Epithelial cell of proximal tubule (primary cell): ENCODE measurements at regions not wholly inside any gene's neighbourhood (a gene's known extent, or its start where the extent isn't known, plus 50 kb on each side); places are given as distances from the start of the nearest gene placed in this dataset.

ENCODE experiments used
- DNase-seq: peaks from one replicate; pipeline ENCODE4 v3.0.0-alpha.2; 2011; ENCODE audit warnings: low read depth
- H3K4me3 ChIP-seq: 2 replicates; pipeline ENCODE4 v1.5.1; 2011; ENCODE audit warnings: low read depth, mild to moderate bottlenecking, low read length
- TF ChIP-seq, protein P1 (sequence below): conservative IDR thresholded peaks from 2 replicates; pipeline ENCODE4 v1.5.1; 2012; ENCODE audit warnings: low read depth, mild to moderate bottlenecking, low read length

DNA sequence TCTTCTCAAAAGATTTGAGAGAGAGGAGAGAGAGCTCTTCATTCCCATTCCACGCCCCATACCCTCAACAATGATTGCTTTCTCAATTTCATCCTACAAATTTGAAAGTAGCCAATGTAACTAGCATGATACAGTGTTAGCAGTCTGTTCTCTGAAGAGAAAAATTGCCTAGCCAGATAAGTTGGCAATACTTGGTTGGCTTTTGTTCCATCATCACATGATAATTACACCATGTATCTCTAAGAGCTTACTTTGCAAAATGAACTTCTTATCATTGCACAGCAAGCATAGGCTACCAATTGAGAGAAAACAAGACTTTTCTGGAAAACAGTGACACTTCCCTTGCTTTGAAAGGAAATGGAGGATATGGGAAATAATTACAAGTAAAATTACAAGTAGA is 68.9 kb downstream of the FSCB start:
- no peak for DNase-seq
- H3K4me3 ChIP-seq: no peak overlapping the region
- TF ChIP-seq, protein P1, sequence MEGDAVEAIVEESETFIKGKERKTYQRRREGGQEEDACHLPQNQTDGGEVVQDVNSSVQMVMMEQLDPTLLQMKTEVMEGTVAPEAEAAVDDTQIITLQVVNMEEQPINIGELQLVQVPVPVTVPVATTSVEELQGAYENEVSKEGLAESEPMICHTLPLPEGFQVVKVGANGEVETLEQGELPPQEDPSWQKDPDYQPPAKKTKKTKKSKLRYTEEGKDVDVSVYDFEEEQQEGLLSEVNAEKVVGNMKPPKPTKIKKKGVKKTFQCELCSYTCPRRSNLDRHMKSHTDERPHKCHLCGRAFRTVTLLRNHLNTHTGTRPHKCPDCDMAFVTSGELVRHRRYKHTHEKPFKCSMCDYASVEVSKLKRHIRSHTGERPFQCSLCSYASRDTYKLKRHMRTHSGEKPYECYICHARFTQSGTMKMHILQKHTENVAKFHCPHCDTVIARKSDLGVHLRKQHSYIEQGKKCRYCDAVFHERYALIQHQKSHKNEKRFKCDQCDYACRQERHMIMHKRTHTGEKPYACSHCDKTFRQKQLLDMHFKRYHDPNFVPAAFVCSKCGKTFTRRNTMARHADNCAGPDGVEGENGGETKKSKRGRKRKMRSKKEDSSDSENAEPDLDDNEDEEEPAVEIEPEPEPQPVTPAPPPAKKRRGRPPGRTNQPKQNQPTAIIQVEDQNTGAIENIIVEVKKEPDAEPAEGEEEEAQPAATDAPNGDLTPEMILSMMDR: no peak

GRCh38 chr14:44436458-44436857 is 70.6 kb downstream of the FSCB start:
- DNase-seq: no peak
- no peak overlapping the region for H3K4me3 ChIP-seq
- TF ChIP-seq, protein P1: no peak

- DNase-seq: no peak
- TF ChIP-seq, protein P1: no peak
- H3K4me3 ChIP-seq: no peak overlapping the region
These were observed 78.7 kb downstream of the FSCB start for GRCh38 chr14:44428231-44428945.

DNA sequence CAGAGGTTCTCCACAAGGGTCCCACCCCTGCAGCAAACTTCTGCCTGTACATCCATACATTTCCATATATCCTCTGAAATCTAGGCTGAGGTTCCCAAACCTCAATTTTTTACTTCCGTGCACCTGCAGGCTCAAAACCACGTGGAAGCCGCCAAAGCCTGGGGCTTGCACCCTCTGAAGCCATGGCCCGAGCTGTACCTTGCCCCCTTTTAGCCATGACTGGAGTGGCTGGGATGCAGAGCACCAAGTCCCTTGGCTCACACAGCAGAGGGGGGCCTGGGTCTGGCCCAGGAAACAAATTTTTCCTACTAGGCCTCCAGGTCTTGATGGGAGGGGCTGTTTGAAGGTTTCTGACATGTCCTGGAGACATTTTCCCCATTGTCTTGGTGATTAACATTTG is 84.4 kb downstream of the FSCB start:
- TF ChIP-seq, protein P1: no peak
- no peak for DNase-seq
- no peak overlapping the region for H3K4me3 ChIP-seq

DNA sequence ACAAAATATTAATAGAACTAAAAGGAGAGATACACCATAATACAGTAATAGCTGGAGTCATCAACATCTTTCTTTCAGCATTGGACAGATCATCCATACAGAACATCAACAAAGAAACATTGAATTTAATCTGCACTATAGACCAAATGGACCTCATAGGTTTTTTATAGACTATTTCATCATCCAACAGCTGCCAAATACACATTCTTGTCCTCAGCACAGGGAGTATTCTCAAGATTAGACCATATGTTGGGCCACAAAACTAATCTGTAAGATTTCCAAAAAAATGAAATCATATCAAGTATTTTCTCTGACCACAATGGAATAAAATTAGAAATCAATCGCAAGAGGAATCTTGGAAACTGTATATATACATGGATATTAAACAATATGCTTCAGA is 86.9 kb downstream of the FSCB start:
- TF ChIP-seq, protein P1: no peak
- no peak for DNase-seq
- H3K4me3 ChIP-seq: no peak overlapping the region

DNA sequence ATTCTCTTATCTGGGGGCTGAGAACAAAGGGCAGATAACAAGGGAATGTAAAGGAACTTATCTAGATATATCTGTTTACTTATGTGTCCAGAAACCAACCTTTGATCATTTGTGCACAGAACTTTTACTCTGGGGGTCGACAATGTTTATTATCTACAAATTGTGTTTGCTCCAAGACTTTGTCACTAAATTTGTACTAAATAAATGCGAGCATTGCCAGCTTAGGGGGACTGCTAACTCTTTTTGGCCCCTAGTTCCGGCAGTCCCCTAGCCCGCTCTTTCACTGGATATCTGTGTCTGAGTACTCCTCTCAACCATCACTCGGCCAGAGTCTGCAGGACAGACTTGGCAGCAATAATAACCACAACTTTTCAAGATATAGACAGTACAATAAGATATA is 88.2 kb downstream of the FSCB start:
- H3K4me3 ChIP-seq: no peak overlapping the region
- TF ChIP-seq, protein P1: no peak
- no peak for DNase-seq

- no peak overlapping the region for H3K4me3 ChIP-seq
- DNase-seq: no peak
- TF ChIP-seq, protein P1: no peak
These were observed 89.3 kb downstream of the FSCB start for GRCh38 chr14:44417809-44418208.
